ENCODE measurements at regions not wholly inside any gene's neighbourhood (a gene's known extent, or its start where the extent isn't known, plus 50 kb on each side); places are given as distances from the start of the nearest gene placed in this dataset.

GRCh38 chr10:129360046-129360445, 107.0 kb upstream of the MGMT start:
- TF ChIP-seq, protein P1, sequence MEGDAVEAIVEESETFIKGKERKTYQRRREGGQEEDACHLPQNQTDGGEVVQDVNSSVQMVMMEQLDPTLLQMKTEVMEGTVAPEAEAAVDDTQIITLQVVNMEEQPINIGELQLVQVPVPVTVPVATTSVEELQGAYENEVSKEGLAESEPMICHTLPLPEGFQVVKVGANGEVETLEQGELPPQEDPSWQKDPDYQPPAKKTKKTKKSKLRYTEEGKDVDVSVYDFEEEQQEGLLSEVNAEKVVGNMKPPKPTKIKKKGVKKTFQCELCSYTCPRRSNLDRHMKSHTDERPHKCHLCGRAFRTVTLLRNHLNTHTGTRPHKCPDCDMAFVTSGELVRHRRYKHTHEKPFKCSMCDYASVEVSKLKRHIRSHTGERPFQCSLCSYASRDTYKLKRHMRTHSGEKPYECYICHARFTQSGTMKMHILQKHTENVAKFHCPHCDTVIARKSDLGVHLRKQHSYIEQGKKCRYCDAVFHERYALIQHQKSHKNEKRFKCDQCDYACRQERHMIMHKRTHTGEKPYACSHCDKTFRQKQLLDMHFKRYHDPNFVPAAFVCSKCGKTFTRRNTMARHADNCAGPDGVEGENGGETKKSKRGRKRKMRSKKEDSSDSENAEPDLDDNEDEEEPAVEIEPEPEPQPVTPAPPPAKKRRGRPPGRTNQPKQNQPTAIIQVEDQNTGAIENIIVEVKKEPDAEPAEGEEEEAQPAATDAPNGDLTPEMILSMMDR (IDR thresholded peaks at IDR 0.05; ENCODE audit: poor library complexity) = no peak
- TF ChIP-seq EZH2 (IDR thresholded peaks at IDR 0.05; ENCODE audit: borderline replicate concordance) (no peak), EZH2phosphoT487 (IDR thresholded peaks at IDR 0.05; ENCODE audit: low read depth, severe bottlenecking, unreplicated experiment) (no peak)
